Gastrocnemius medialis (tissue), 4 donors: ENCODE measurements at regions not wholly inside any gene's neighbourhood (a gene's known extent, or its start where the extent isn't known, plus 50 kb on each side); places are given as distances from the start of the nearest gene placed in this dataset.

ENCODE experiments used
- POLR2A ChIP-seq, 2 donors: fragments of 450-650 bp; IDR thresholded peaks; one replicate each; pipeline ENCODE4 v1.6.1; 2017; ENCODE audit warnings: antibody characterized with exemption in 2 of 2, mild to moderate bottlenecking in 2 of 2, moderate library complexity in 2 of 2
- TF ChIP-seq, protein P1 (sequence below), 5 experiments: fragments of 450-650 bp in 3 of 5; fragments of 200-600 bp in 2 of 5; sonication (generic) in 2 of 5; IDR thresholded peaks in 4 of 5; conservative IDR thresholded peaks in 1 of 5; 1 replicate in 4 of 5; 2 replicates in 1 of 5; pipeline ENCODE4 v1.5.1; 2016 to 2019; ENCODE audit warnings: antibody characterized with exemption in 5 of 5, mild to moderate bottlenecking in 3 of 5, moderate library complexity in 3 of 5

DNA sequence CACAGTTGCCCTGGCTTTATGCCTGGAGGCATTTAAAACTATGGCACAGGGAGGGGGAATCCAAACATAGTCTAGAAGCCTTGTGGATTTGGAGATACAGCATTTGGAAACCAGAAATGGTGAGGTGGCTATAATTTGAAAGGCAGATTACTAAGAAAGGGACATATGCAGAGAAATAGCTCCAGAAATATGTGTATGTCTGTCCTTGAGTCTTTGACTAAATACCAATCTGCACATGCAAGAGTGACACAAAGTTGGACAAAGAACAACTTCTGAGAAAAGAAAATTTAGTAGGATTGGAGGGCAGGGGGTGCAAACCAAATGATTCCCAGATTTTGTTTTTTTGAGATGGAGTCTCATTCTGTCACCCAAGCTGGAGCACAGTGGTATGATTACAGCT lies 229.6 kb downstream of the TMEM26 start:
- TF ChIP-seq, protein P1, sequence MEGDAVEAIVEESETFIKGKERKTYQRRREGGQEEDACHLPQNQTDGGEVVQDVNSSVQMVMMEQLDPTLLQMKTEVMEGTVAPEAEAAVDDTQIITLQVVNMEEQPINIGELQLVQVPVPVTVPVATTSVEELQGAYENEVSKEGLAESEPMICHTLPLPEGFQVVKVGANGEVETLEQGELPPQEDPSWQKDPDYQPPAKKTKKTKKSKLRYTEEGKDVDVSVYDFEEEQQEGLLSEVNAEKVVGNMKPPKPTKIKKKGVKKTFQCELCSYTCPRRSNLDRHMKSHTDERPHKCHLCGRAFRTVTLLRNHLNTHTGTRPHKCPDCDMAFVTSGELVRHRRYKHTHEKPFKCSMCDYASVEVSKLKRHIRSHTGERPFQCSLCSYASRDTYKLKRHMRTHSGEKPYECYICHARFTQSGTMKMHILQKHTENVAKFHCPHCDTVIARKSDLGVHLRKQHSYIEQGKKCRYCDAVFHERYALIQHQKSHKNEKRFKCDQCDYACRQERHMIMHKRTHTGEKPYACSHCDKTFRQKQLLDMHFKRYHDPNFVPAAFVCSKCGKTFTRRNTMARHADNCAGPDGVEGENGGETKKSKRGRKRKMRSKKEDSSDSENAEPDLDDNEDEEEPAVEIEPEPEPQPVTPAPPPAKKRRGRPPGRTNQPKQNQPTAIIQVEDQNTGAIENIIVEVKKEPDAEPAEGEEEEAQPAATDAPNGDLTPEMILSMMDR (IDR thresholded peaks at IDR 0.05 in 4 of 5, conservative IDR thresholded peaks at IDR 0.05 in 1 of 5) = no peak
- no peak for TF ChIP-seq POLR2A (IDR thresholded peaks at IDR 0.05)
